Naive thymus-derived CD8-positive, alpha-beta T cell (primary cell): ENCODE measurements at regions not wholly inside any gene's neighbourhood (a gene's known extent, or its start where the extent isn't known, plus 50 kb on each side); places are given as distances from the start of the nearest gene placed in this dataset.
A peak's percentile ranks its signal among the peaks of the same experiment; 100 is the strongest.

ENCODE experiments used
- ATAC-seq, 2 donors: fragments of 150-1000 bp; cut with Tn5 transposase in 1 of 2; sonication (Bioruptor Pico), chemical (Tn5 transposase) in 1 of 2; 1 replicate in 1 of 2; 2 replicates in 1 of 2; pipeline ENCODE4 v1.10.0; 2021; ENCODE audit warnings: mild to moderate bottlenecking in 2 of 2, moderate library complexity in 2 of 2
- POLR2A ChIA-PET: fragments of 350-600 bp; sonication (Branson Sonifier 250); formaldehyde crosslinking; loops from one replicate; lab custom pipeline; 2021; ENCODE audit warnings: antibody characterized with exemption; lab: Charles Lee
- DNase-seq, 10 donors: peaks; one replicate each; pipeline versions ENCODE4 v3.0.0 to v3.0.0-alpha.2; 2020 to 2022
- H3K27ac Mint-ChIP-seq, 10 donors: one replicate each; pipeline ENCODE4 v1.8.0; 2020 to 2022; ENCODE audit warnings: mild to moderate bottlenecking in 10 of 10, mixed read lengths in 10 of 10, moderate library complexity in 4 of 10, inconsistent platforms in 1 of 10
- H3K27me3 Mint-ChIP-seq, 5 donors: one replicate each; pipeline ENCODE4 v1.8.0; 2021 to 2022; ENCODE audit warnings: mixed read lengths in 5 of 5
- H3K36me3 Mint-ChIP-seq, 3 donors: one replicate each; pipeline ENCODE4 v1.8.0; 2020 to 2022; ENCODE audit warnings: mixed read lengths in 3 of 3, mild to moderate bottlenecking in 2 of 3, inconsistent platforms in 1 of 3
- H3K4me1 Mint-ChIP-seq, 4 donors: one replicate each; pipeline ENCODE4 v1.8.0; 2021 to 2022; ENCODE audit warnings: mixed read lengths in 4 of 4
- H3K4me3 Mint-ChIP-seq, 10 donors: one replicate each; pipeline ENCODE4 v1.8.0; 2020 to 2022; ENCODE audit warnings: mild to moderate bottlenecking in 10 of 10, mixed read lengths in 10 of 10, moderate library complexity in 6 of 10, inconsistent platforms in 1 of 10
- H3K9me3 Mint-ChIP-seq, 9 donors: one replicate each; pipeline ENCODE4 v1.8.0; 2020 to 2022; ENCODE audit warnings: mixed read lengths in 9 of 9, mild to moderate bottlenecking in 3 of 9, inconsistent platforms in 1 of 9, moderate library complexity in 1 of 9

GRCh38 chr3:194265505-194265892 lies 85.6 kb downstream of the CPN2 start:
- peak in 1 of 10 donors; percentile 10 for DNase-seq
- H3K27me3 Mint-ChIP-seq, result peaks cover 0 to 15% (median 9%) of the 10 kb centered on the region in 5 donors
- POLR2A ChIA-PET, result no interaction called here
- no peak overlapping the region for H3K4me3 Mint-ChIP-seq
- H3K36me3 Mint-ChIP-seq, result no peaks in the 10 kb centered on the region
- peaks cover 3 to 16% (median 7%) of the 10 kb centered on the region in 4 donors for H3K4me1 Mint-ChIP-seq
- H3K9me3 Mint-ChIP-seq, result no peaks in the 10 kb centered on the region
- no peak for ATAC-seq
- no peak overlapping the region for H3K27ac Mint-ChIP-seq

DNA sequence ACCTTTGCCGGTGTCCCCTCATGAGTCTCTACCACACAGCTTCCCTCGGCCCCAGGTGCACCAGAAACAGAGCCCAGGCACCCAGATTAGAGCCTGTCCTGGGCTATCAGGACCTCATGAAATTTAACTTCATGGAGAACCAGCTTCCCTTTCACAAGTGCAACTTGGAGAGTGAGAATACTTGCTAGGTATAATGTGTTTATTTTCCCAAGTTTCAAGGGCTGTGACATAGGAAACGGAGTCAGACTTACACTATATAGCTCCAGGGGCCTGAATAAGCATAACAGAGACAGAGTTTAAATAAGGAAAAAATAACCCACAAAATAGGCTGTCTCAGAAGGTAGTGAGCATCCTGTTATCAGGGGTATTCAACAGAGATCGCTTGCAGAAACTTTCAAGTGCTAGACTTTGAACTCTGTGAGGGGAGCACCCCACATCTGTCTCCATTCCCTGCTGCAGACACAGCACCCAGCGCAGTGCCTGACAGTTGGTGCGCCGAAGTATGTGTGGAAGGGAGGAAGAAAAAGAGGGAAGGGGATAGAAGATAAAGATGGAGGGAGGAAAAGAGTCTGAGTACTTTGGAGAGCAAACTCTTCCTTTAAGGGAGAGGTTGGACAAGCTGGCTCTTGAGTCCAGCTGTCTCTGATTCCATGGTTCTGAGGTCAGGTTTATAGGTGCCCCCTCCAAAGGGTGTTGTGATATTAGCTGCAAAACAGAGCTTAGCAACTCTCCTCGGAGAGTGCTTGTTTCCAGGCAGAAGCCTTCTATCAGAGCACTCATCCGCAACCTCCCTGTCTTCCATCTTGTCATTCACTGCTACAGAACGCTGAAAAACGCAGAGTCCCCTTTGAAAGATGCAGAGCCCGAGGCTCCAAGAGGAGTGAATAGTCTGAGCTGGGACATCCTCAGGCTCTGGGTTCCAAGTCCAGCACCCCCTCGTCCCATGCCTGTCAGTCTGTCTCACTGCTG lies 84.8 kb downstream of the CPN2 start:
- POLR2A ChIA-PET, result no interaction called here
- peak overlapping the region in 2 of 10 donors; percentile 5 to 38 for H3K27ac Mint-ChIP-seq
- no peaks in the 10 kb centered on the region for H3K9me3 Mint-ChIP-seq
- no peak overlapping the region for H3K4me3 Mint-ChIP-seq
- H3K36me3 Mint-ChIP-seq, result no peaks in the 10 kb centered on the region
- peaks cover 3 to 18% (median 9%) of the 10 kb centered on the region in 4 donors for H3K4me1 Mint-ChIP-seq
- peaks cover 0 to 17% (median 9%) of the 10 kb centered on the region in 5 donors for H3K27me3 Mint-ChIP-seq
- DNase-seq (peak in 1 of 10 donors; percentile 3), ATAC-seq (no peak)

GRCh38 chr3:194267744-194268653 lies 83.1 kb downstream of the CPN2 start:
- peaks cover 3 to 18% (median 9%) of the 10 kb centered on the region in 4 donors for H3K4me1 Mint-ChIP-seq
- H3K4me3 Mint-ChIP-seq, result no peak overlapping the region
- no peaks in the 10 kb centered on the region for H3K36me3 Mint-ChIP-seq
- ATAC-seq (no peak), DNase-seq (no peak)
- POLR2A ChIA-PET, result interaction anchor here (0.6 kb wide), 1 partner anchor 20 kb away, joined by 3 read pairs; no protein-coding TSS in a partner anchor
- H3K9me3 Mint-ChIP-seq, result no peaks in the 10 kb centered on the region
- H3K27me3 Mint-ChIP-seq, result peaks cover 0 to 23% (median 16%) of the 10 kb centered on the region in 5 donors
- H3K27ac Mint-ChIP-seq, result no peak overlapping the region

GRCh38 chr3:194268654-194269512 lies 82.2 kb downstream of the CPN2 start:
- Mint-ChIP-seq H3K27me3 (peaks cover 0 to 23% (median 16%) of the 10 kb centered on the region in 5 donors), H3K4me1 (peaks cover 3 to 18% (median 9%) of the 10 kb centered on the region in 4 donors), H3K4me3 (no peak overlapping the region), H3K9me3 (no peaks in the 10 kb centered on the region), H3K36me3 (no peaks in the 10 kb centered on the region), H3K27ac (peak overlapping the region in 1 of 10 donors; percentile 79)
- POLR2A ChIA-PET, result no interaction called here
- ATAC-seq (no peak), DNase-seq (no peak)

- no peak for DNase-seq
- no peaks in the 10 kb centered on the region for H3K36me3 Mint-ChIP-seq
- no peaks in the 10 kb centered on the region for H3K9me3 Mint-ChIP-seq
- H3K4me1 Mint-ChIP-seq, result peaks cover 3 to 18% (median 9%) of the 10 kb centered on the region in 4 donors
- H3K4me3 Mint-ChIP-seq, result peak overlapping the region in 1 of 10 donors; percentile 0
- H3K27ac Mint-ChIP-seq, result peak overlapping the region in 1 of 10 donors; percentile 76
- POLR2A ChIA-PET, result no interaction called here
- no peak for ATAC-seq
- peaks cover 0 to 23% (median 16%) of the 10 kb centered on the region in 5 donors for H3K27me3 Mint-ChIP-seq
These were observed 81.5 kb downstream of the CPN2 start for GRCh38 chr3:194269610-194270145.

GRCh38 chr3:194270627-194271459 lies 80.3 kb downstream of the CPN2 start:
- H3K27ac Mint-ChIP-seq, result peak overlapping the region in 2 of 10 donors; percentile 24 to 57
- H3K27me3 Mint-ChIP-seq, result peaks cover 2 to 19% (median 18%) of the 10 kb centered on the region in 5 donors
- no peak overlapping the region for H3K4me3 Mint-ChIP-seq
- no peak for ATAC-seq
- H3K4me1 Mint-ChIP-seq, result peaks cover 7 to 17% (median 12%) of the 10 kb centered on the region in 4 donors
- no peaks in the 10 kb centered on the region for H3K9me3 Mint-ChIP-seq
- no peaks in the 10 kb centered on the region for H3K36me3 Mint-ChIP-seq
- no peak for DNase-seq
- POLR2A ChIA-PET, result no interaction called here

DNA sequence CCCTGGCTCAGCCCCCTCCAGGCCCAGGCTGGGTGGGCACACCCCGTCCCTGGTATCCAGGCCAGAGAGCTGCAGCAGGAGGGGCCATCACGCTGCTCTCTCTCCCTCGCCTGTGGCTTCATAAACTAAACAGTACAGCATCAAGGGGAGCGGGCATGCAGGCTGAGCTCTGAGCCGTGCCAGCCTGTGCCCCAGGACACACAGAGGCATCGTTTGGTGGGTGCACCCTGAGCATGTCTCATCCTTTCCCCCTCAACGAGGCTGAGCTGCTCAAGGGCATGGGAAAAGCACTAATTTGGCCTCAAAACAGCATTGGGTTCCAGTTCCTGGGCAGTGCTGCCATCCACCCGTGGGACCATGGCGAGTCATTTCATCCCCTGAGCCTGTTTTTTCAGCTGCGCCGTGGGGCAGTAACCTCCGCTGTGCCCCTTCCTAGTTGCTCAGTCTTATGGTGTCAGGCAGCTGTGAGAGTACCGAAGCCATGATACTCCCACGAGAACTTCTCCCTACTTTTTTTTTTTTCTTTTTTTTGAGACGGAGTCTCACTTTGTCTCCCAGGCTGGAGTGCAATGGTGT lies 79.6 kb downstream of the CPN2 start:
- DNase-seq, result no peak
- Mint-ChIP-seq H3K27me3 (peaks cover 2 to 18% (median 14%) of the 10 kb centered on the region in 5 donors), H3K4me3 (no peak overlapping the region), H3K36me3 (no peaks in the 10 kb centered on the region), H3K4me1 (peaks cover 7 to 19% (median 11%) of the 10 kb centered on the region in 4 donors), H3K27ac (no peak overlapping the region), H3K9me3 (no peaks in the 10 kb centered on the region)
- POLR2A ChIA-PET, result no interaction called here
- no peak for ATAC-seq

DNA sequence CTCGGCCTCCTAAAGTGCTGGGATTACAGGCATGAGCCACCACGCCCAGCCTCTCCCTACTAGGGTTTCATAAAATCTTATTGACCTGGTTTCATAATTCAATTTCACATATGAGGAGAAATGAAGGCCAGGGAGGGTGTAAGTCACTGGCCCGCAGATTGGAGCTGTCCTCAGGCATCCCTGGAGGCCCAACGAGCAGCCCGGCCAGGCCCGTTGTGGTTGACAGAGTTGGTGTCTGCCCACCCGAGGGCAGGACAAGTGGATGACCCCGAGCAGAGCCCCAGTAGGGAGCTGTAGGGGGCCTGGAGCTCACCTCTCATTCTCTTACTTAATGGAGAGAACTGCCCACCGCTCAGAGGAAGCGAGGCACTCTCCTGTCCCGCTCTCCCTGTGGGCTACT lies 78.9 kb downstream of the CPN2 start:
- no peak overlapping the region for H3K4me3 Mint-ChIP-seq
- H3K27ac Mint-ChIP-seq, result peak overlapping the region in 1 of 10 donors; percentile 29
- peaks cover 2 to 15% (median 14%) of the 10 kb centered on the region in 5 donors for H3K27me3 Mint-ChIP-seq
- DNase-seq (no peak), ATAC-seq (no peak)
- H3K4me1 Mint-ChIP-seq, result peaks cover 7 to 19% (median 11%) of the 10 kb centered on the region in 4 donors
- H3K36me3 Mint-ChIP-seq, result no peaks in the 10 kb centered on the region
- no peaks in the 10 kb centered on the region for H3K9me3 Mint-ChIP-seq
- POLR2A ChIA-PET, result no interaction called here

- peaks cover 8 to 19% (median 11%) of the 10 kb centered on the region in 4 donors for H3K4me1 Mint-ChIP-seq
- H3K27ac Mint-ChIP-seq, result peak overlapping the region in 1 of 10 donors; percentile 29
- no peak for DNase-seq
- H3K27me3 Mint-ChIP-seq, result peaks cover 2 to 14% (median 11%) of the 10 kb centered on the region in 5 donors
- ATAC-seq, result no peak
- H3K4me3 Mint-ChIP-seq, result no peak overlapping the region
- H3K9me3 Mint-ChIP-seq, result no peaks in the 10 kb centered on the region
- no peaks in the 10 kb centered on the region for H3K36me3 Mint-ChIP-seq
- POLR2A ChIA-PET, result interaction anchor here (0.7 kb wide), 1 partner anchor 33 kb away, joined by 3 read pairs; no protein-coding TSS in a partner anchor
These were observed 78.0 kb downstream of the CPN2 start for GRCh38 chr3:194272861-194273742.

DNA sequence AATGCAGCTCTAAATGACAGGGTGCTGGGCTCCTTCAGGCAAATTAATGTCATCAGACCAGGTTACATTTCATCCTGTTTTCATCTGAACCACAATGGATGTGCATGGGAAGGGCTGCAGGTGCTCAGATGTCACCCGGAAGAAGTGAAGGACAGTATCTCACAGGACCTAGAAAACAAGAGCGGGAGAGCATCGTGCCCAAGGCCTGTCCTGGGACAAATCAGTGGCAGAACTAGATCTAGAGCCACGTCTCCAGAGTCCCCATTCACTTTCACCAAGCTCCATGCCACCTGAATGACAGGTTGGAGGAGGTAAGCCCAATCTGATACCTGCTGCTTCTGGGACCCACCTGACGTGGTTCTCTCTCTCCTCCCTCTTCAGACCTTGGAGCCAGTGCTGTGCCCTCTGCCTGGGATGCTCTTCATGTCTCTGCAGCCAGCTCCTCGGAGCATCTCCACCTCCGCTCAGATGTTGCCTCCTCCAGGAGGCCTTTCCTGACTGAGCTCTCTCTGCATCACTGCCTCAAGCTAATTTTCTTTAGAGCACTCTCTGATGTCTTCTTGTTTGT lies 77.3 kb downstream of the CPN2 start:
- peaks cover 0 to 14% (median 8%) of the 10 kb centered on the region in 5 donors for H3K27me3 Mint-ChIP-seq
- POLR2A ChIA-PET, result interaction anchor here (0.7 kb wide), 1 partner anchor 32 kb away, joined by 3 read pairs; no protein-coding TSS in a partner anchor
- DNase-seq (no peak), ATAC-seq (no peak)
- no peaks in the 10 kb centered on the region for H3K9me3 Mint-ChIP-seq
- no peaks in the 10 kb centered on the region for H3K36me3 Mint-ChIP-seq
- no peak overlapping the region for H3K4me3 Mint-ChIP-seq
- no peak overlapping the region for H3K27ac Mint-ChIP-seq
- peaks cover 7 to 17% (median 11%) of the 10 kb centered on the region in 4 donors for H3K4me1 Mint-ChIP-seq
